ENCODE measurements at regions not wholly inside any gene's neighbourhood (a gene's known extent, or its start where the extent isn't known, plus 50 kb on each side); places are given as distances from the start of the nearest gene placed in this dataset.
"Not testable (repeated sequence)": the region's sequence is repeated elsewhere in the genome, so short reads cannot be mapped to it uniquely, and the experiment has no call there.

GRCh38 chr7:49660170-49660783, 113.2 kb upstream of the VWC2 start:
- DNase-seq (ENCODE audit: insufficient read length, low spot score) (no peak), FAIRE-seq (no peak)
- no peak for TF ChIP-seq POLR2A (IDR thresholded peaks at IDR 0.05; ENCODE audit: low read depth, low read length)

- no peak for DNase-seq (ENCODE audit: insufficient read length, low spot score)
- no peak for TF ChIP-seq POLR2A (IDR thresholded peaks at IDR 0.05; ENCODE audit: low read depth, low read length)
- no peak for FAIRE-seq
Measured at GRCh38 chr7:49660976-49661375, 112.5 kb upstream of the VWC2 start.

DNA sequence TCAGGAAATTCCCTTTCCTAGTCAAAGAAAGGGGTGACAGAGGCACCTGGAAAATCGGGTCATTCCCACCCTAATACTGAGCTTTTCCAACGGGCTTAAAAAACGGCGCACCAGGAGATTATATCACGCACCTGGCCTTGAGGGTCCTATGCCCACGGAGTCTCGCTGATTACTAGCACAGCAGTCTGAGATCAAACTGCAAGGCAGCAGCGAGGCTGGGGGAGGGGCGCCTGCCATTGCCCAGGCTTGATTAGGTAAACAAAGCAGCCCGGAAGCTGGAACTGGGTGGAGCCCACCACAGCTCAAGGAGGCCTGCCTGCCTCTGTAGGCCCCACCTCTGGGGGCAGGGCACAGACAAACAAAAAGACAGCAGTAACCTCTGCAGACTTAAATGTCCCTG, 107.5 kb upstream of the VWC2 start:
- FAIRE-seq; DNase-seq (ENCODE audit: insufficient read length, low spot score): not testable (repeated sequence)

DNA sequence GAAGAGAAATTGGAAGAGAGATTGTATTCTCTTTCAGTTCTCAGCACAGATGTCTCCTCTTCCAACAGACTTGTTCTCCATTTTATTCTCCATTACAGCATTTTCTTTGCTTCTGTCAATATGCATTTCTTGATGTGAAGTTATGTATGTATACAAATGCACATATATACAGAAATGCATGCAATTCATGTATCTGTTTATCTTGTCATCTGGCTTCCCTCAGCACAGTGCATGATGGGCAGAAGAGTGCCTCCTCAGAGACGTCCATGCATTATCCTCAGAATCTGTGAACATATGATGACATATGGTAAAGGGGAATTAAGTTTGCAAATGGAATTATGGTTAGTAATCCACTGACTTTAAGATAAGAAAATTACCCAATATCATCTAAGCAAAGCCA, 106.7 kb upstream of the VWC2 start:
- DNase-seq (ENCODE audit: insufficient read length, low spot score): no peak
- TF ChIP-seq POLR2A (IDR thresholded peaks at IDR 0.05; ENCODE audit: low read depth, low read length): no peak
- FAIRE-seq: no peak

DNA sequence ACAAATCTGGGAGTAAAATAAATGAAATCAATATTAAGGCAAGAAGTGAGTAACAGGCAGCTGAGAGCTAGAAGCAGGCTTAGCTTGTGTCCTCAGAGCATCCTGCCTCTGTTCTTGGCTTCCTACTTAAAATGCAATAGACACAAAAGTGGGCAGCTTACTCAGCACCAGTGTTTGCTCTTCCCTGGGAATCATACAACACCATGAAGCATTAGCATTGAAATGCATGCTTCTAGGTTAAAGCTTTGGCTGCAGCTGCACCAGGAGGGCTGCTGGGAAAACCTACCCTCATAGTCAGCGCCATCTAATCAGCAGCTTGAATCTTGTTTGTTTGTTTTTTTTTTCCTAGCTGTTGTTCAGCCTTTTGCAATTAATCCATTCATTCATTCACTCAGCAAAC, 104.2 kb upstream of the VWC2 start:
- DNase-seq (ENCODE audit: insufficient read length, low spot score) (no peak), FAIRE-seq (no peak)
- no peak for TF ChIP-seq POLR2A (IDR thresholded peaks at IDR 0.05; ENCODE audit: low read depth, low read length)

- no peak for TF ChIP-seq POLR2A (IDR thresholded peaks at IDR 0.05; ENCODE audit: low read depth, low read length)
- FAIRE-seq (no peak), DNase-seq (ENCODE audit: insufficient read length, low spot score) (no peak)
Measured at GRCh38 chr7:49669692-49670260, 103.7 kb upstream of the VWC2 start.

DNA sequence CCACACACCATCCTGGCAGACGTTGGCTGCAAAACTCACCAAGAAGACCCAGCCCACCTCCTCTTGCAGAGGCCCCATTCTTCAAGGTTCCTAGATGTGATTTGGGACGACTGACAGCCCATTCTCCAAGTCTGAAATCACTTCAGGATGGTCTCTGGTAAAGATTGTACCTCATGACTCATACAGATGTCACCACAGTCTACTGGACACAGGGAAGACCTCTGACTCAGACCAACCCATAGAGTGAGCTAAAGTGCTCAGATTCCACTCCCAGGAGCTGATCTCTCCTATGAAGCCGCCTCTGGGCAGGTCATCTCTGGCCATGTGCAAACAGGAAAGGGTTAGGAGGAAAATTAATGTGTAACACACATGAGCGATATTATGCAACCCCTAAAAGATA, 102.4 kb upstream of the VWC2 start:
- peak; percentile 37 for DNase-seq (ENCODE audit: insufficient read length, low spot score)
- TF ChIP-seq POLR2A (IDR thresholded peaks at IDR 0.05; ENCODE audit: low read depth, low read length): no peak
- FAIRE-seq: no peak

DNA sequence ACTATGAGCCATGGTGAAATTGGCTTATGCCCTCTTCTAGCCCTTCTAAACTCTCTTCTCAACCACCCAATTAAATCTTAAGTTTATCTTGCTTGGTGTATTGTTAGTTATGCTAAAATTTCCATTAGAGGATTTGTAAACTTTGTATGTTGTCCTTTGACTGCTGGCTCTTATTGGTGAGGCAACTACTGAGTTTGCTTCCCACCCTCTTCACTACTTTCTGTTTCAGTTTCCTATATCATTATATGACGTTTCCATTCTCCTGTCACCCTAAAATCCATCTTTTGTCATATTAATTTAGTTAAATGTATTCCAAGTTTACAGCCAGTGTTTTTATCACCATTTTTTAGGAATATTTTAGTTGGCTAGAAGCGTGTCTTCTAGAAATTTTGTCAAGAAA, 80.9 kb upstream of the VWC2 start:
- FAIRE-seq (peak; percentile 15), DNase-seq (ENCODE audit: insufficient read length, low spot score) (no peak)
- no peak for TF ChIP-seq POLR2A (IDR thresholded peaks at IDR 0.05; ENCODE audit: low read depth, low read length)

GRCh38 chr7:49695971-49696370, 77.5 kb upstream of the VWC2 start:
- FAIRE-seq: no peak
- no peak for TF ChIP-seq POLR2A (IDR thresholded peaks at IDR 0.05; ENCODE audit: low read depth, low read length)
- no peak for DNase-seq (ENCODE audit: insufficient read length, low spot score)

- no peak for DNase-seq (ENCODE audit: insufficient read length, low spot score)
- no peak for TF ChIP-seq POLR2A (IDR thresholded peaks at IDR 0.05; ENCODE audit: low read depth, low read length)
- FAIRE-seq: no peak
Measured at GRCh38 chr7:49700841-49701240, 72.6 kb upstream of the VWC2 start.

DNA sequence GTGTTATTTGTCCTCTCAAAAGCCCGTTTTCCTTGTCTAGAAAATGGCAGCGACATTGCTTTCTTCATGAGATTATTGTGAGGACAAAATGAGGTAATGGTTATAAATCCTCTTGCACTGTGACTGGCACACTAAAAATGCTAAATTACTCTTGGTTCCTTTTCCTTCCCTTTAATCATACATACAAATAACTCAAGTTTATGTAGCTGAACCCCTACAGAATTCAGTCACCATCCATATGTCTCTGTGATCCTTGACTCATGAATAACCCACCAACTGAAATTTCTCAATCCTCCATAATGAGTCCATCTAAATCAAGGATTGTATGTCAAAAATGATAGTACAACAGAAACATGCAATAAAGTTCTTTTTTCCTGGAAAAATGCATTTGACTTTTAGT, 71.3 kb upstream of the VWC2 start:
- FAIRE-seq: no peak

DNA sequence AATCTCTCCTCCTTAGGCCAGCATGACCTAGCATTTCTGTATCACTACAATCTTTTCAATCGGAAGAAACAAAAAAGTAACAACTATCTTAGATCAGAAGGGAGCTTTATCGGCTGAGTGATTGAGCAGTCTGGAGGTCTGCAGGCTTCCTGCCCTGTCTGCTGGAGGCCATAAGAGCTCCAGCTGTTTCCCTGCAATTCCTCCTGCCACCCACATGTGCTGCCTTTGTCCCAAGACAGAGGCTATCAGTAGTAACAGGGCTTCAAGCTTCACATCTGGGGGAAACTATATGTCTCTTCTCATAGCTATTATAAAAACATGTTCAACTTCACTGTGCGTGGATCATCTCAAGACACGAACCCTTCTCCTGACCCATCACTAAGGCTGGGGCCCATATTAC, 70.1 kb upstream of the VWC2 start:
- TF ChIP-seq POLR2A (IDR thresholded peaks at IDR 0.05; ENCODE audit: low read depth, low read length): no peak
- no peak for DNase-seq (ENCODE audit: insufficient read length, low spot score)
- no peak for FAIRE-seq

More for the DNA sequence above, 71.3 kb upstream of the VWC2 start:
- no peak for TF ChIP-seq POLR2A (IDR thresholded peaks at IDR 0.05; ENCODE audit: low read depth, low read length)
- DNase-seq (ENCODE audit: insufficient read length, low spot score): no peak

- DNase-seq (ENCODE audit: insufficient read length, low spot score) (no peak), FAIRE-seq (no peak)
- no peak for TF ChIP-seq POLR2A (IDR thresholded peaks at IDR 0.05; ENCODE audit: low read depth, low read length)
Measured at GRCh38 chr7:49703881-49704280, 69.6 kb upstream of the VWC2 start.

DNA sequence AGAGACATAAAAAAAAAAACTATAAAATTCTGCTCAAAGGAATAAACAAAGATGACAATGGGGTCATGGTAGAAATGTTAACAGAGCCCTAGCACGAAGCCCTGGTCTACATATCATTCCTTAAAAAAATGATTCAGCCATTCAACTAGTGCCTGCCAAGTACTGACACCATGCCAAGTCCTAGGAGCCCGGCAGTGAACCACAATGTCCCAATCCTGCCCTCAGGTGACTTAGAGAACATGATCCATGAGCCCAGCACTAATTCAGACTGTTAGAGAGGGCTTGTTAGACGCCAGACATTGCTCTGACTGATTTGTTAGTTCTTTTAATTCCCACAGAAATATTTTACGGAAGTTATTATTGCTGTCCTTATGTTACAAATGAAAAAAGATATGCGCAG, 67.3 kb upstream of the VWC2 start:
- FAIRE-seq: no peak
- TF ChIP-seq POLR2A (IDR thresholded peaks at IDR 0.05; ENCODE audit: low read depth, low read length): no peak
- no peak for DNase-seq (ENCODE audit: insufficient read length, low spot score)

GRCh38 chr7:49707891-49708290, 65.5 kb upstream of the VWC2 start:
- TF ChIP-seq POLR2A (IDR thresholded peaks at IDR 0.05; ENCODE audit: low read depth, low read length): no peak
- no peak for DNase-seq (ENCODE audit: insufficient read length, low spot score)
- no peak for FAIRE-seq

DNA sequence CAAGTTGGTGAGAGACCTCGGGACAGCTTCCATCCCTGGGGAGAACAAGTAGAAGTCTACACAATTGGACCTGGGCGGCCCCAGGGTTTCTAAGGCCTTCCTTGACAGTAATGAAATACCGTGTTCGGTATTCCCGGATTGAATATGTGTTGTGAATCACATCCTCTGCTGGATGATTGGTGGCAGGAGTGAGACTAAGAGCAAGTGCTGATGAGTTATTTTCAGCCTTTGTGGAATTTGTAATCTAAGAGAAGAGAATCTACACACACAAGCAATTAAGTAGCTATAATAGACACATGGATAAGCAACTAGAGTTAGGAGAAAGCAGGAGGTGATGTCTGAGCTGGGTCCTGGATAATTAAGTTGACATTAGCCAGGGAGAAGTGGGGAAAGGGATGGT, 64.8 kb upstream of the VWC2 start:
- FAIRE-seq (no peak), DNase-seq (ENCODE audit: insufficient read length, low spot score) (no peak)
- TF ChIP-seq POLR2A (IDR thresholded peaks at IDR 0.05; ENCODE audit: low read depth, low read length): no peak

- not testable (repeated sequence) for FAIRE-seq; DNase-seq (ENCODE audit: insufficient read length, low spot score)
Measured at GRCh38 chr7:49711072-49711723, 62.2 kb upstream of the VWC2 start.
